ENCODE measurements at regions not wholly inside any gene's neighbourhood (a gene's known extent, or its start where the extent isn't known, plus 50 kb on each side); places are given as distances from the start of the nearest gene placed in this dataset.

- POLR2A ChIA-PET = interaction anchor here (1.0 kb wide), 1 partner anchor 16 kb away, joined by 3 read pairs; no protein-coding TSS in a partner anchor
- no peak overlapping the region for H3K27ac Mint-ChIP-seq (ENCODE audit: low read depth, unreplicated experiment)
- no peaks in the 10 kb centered on the region for H3K27me3 Mint-ChIP-seq (ENCODE audit: insufficient read depth, unreplicated experiment)
- no peak for DNase-seq (ENCODE audit: unreplicated experiment)
- H3K9me3 Mint-ChIP-seq (ENCODE audit: unreplicated experiment) = no peaks in the 10 kb centered on the region
- H3K4me1 Mint-ChIP-seq (ENCODE audit: insufficient read depth, unreplicated experiment) = no peaks in the 10 kb centered on the region
- no TSS peak for BruUV-seq (replicated peaks)
- H3K36me3 Mint-ChIP-seq (ENCODE audit: insufficient read depth, unreplicated experiment) = no peaks in the 10 kb centered on the region
- TF ChIP-seq CTCF (IDR thresholded peaks at IDR 0.05; ENCODE audit: unreplicated experiment) = no peak
- intact Hi-C loops (cut with micrococcal nuclease) = no loop called here
- CTCF ChIA-PET = no interaction called here
- H3K4me3 Mint-ChIP-seq (ENCODE audit: unreplicated experiment) = no peak overlapping the region
Measured at GRCh38 chr21:41585199-41585994, 77.4 kb upstream of the TMPRSS2 start.

DNA sequence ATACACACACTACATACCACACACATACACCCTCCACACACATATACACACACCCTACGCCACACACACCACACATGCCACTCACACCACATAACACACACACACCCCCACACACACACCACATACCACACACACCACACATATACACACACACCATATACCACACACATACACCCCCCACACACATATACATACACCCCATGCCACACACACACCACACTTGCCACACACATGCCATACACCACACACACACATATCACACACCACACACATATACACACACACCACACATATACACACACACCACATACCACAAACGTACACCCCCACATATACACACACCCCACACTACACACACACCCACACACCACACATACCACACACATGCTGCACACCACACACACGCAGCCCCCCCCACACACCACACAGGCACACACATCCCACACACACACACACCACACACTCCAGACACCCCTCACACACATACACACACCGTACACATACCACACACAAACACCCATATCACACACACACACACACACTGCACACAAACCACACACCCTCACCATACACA, 76.7 kb upstream of the TMPRSS2 start:
- Mint-ChIP-seq H3K27ac (ENCODE audit: low read depth, unreplicated experiment) (no peak overlapping the region), H3K36me3 (ENCODE audit: insufficient read depth, unreplicated experiment) (no peaks in the 10 kb centered on the region), H3K27me3 (ENCODE audit: insufficient read depth, unreplicated experiment) (no peaks in the 10 kb centered on the region), H3K4me3 (ENCODE audit: unreplicated experiment) (no peak overlapping the region), H3K9me3 (ENCODE audit: unreplicated experiment) (no peaks in the 10 kb centered on the region), H3K4me1 (ENCODE audit: insufficient read depth, unreplicated experiment) (no peaks in the 10 kb centered on the region)
- ChIA-PET CTCF (no interaction called here), POLR2A (no interaction called here)
- no peak for TF ChIP-seq CTCF (IDR thresholded peaks at IDR 0.05; ENCODE audit: unreplicated experiment)
- intact Hi-C loops (cut with micrococcal nuclease) = no loop called here
- BruUV-seq (replicated peaks) = no TSS peak
- no peak for DNase-seq (ENCODE audit: unreplicated experiment)

DNA sequence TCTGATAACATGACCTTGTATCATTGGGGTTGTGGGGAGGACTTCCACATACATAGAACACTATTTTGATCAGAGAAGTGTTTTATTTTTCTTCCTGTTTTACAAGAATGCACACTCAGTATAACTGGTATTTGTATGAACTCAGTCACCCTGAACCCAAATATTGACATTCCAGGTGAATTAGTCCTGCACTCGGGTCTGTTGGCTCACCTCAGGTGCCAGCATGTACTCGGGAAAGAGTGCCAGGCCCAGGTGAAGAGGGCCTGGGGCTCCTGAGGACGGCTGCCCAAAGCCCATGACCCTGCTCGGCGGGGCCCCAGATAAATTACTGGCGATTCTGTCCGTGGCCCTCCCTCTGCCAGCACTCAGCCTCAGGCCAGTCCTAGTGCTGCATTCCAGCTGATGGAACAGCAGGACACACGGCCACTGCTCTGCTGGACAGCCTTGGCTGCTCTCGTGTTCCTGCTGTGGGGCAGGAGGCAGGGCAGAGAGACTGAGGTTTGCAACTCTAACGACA, 75.4 kb upstream of the TMPRSS2 start:
- Mint-ChIP-seq H3K9me3 (ENCODE audit: unreplicated experiment) (peaks cover under 1% of the 10 kb centered on the region), H3K4me3 (ENCODE audit: unreplicated experiment) (no peak overlapping the region), H3K27me3 (ENCODE audit: insufficient read depth, unreplicated experiment) (no peaks in the 10 kb centered on the region), H3K27ac (ENCODE audit: low read depth, unreplicated experiment) (no peak overlapping the region), H3K4me1 (ENCODE audit: insufficient read depth, unreplicated experiment) (no peaks in the 10 kb centered on the region), H3K36me3 (ENCODE audit: insufficient read depth, unreplicated experiment) (no peaks in the 10 kb centered on the region)
- intact Hi-C loops (cut with micrococcal nuclease) = no loop called here
- BruUV-seq (replicated peaks) = no TSS peak
- no peak for TF ChIP-seq CTCF (IDR thresholded peaks at IDR 0.05; ENCODE audit: unreplicated experiment)
- ChIA-PET POLR2A (no interaction called here), CTCF (interaction anchor here (0.7 to 1.5 kb wide), 2 partner anchors 34 to 300 kb away, joined by 3 to 4 read pairs; no protein-coding TSS in a partner anchor)
- no peak for DNase-seq (ENCODE audit: unreplicated experiment)

DNA sequence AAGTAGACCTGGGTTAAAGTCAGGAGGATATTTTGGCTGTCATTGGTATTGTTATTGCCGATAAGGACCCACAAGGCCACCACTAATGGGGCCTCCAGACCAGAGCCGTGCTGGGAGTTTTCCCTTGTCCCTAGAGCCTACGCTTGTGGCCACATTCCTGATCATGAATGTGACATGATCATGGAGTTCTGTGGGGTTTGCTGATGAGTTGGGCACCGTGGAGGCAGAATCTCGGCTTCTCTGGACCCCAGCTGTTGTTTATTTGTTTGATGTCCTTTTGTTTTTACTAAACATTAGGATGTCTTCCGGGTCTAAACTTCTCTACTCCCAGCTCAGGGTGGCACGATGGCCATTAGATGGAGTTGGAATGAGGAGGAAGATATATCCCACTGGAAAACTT, 74.9 kb upstream of the TMPRSS2 start:
- no peaks in the 10 kb centered on the region for H3K4me1 Mint-ChIP-seq (ENCODE audit: insufficient read depth, unreplicated experiment)
- no peak overlapping the region for H3K27ac Mint-ChIP-seq (ENCODE audit: low read depth, unreplicated experiment)
- intact Hi-C loops (cut with micrococcal nuclease) = no loop called here
- no peaks in the 10 kb centered on the region for H3K27me3 Mint-ChIP-seq (ENCODE audit: insufficient read depth, unreplicated experiment)
- TF ChIP-seq CTCF (IDR thresholded peaks at IDR 0.05; ENCODE audit: unreplicated experiment) = no peak
- BruUV-seq (replicated peaks) = no TSS peak
- no peak overlapping the region for H3K4me3 Mint-ChIP-seq (ENCODE audit: unreplicated experiment)
- H3K9me3 Mint-ChIP-seq (ENCODE audit: unreplicated experiment) = peaks cover 6% of the 10 kb centered on the region
- CTCF ChIA-PET = interaction anchor here (1.5 kb wide), 1 partner anchor 299 kb away, joined by 4 read pairs; no protein-coding TSS in a partner anchor
- no peak for DNase-seq (ENCODE audit: unreplicated experiment)
- POLR2A ChIA-PET = no interaction called here
- H3K36me3 Mint-ChIP-seq (ENCODE audit: insufficient read depth, unreplicated experiment) = no peaks in the 10 kb centered on the region
